ENCODE measurements at regions not wholly inside any gene's neighbourhood (a gene's known extent, or its start where the extent isn't known, plus 50 kb on each side); places are given as distances from the start of the nearest gene placed in this dataset.

- no peak for DNase-seq (ENCODE audit: low read depth in 3 of 3)
Observed at GRCh38 chr2:221334481-221335218, 237.5 kb downstream of the EPHA4 start.

DNA sequence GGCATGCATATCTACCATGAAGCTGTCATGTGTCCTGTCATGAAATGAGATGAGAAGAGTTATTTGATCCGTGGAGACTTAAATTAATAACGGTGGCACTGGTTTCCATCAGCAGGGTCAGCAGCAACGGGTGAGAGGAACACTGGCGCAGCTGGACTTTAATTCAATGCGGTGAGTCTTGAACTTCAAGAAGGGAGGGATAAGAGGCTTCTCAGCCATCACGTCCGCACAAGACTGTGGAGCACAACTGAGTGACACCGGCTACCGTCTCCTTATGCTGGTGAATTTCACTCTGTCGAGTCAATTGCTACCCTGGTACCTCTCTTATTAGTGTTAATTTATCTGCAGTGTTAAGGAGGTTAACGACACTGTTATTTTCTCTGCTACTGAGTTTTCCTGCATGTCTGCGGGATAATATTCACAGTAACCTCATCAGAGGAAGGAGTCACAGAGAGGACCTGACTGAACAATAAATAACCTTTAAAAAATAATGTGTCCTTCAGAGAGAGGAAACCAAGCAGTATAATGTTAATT lies 236.8 kb downstream of the EPHA4 start:
- no peak for DNase-seq (ENCODE audit: low read depth in 3 of 3)

DNA sequence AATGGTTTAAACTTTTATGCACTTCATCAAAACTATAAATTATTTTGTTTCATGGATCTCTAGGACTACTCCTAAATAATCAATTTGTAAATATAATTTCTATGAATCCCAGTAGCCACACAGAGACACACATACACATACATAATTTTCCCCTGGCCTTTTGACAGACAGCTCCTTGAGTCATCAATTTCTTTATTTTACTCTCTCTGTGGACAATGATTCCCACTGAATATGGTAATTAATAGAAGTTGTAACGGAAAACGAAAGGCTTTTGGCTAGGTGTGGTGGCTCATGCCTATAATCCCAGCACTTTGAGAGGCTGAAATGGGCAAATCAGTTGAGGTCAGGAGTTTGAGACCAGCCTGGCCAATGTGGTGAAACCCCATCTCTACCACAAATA lies 235.1 kb downstream of the EPHA4 start:
- no peak for DNase-seq (ENCODE audit: low read depth in 3 of 3)

DNA sequence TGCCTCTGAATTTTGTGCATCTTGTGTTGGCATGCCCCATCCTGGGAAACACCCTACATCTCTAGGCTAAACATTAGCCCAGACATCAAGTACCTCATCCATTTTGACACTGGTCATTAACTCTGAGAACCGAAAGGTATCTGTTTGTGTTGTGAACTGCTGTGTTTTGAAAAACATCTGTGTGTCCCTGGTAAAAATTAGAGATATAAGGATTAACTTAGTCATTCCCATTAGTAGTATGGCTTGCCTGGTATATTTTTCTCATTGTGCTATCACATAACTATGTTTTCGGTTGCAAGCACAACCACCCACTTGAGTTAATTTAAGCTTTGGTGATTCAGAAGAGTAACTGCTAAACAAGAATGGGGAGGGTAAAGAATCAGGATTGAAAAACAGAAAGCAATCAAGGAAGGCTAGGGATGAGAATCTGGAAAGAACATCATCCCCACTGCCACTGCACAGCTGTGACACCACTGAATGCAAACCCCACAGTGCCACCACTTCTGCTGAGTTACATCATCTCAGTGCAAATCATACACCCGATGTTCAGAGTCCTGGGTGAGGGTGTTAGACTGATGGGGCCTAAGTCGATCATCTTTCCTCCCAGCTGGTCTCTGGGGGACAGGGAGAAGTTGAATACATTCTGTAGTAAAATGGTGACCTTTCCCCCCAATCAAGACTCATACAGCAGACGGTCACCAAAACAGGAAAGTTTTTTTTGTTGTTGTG lies 234.0 kb downstream of the EPHA4 start:
- no peak for DNase-seq (ENCODE audit: low read depth in 3 of 3)

- no peak for DNase-seq (ENCODE audit: low read depth in 3 of 3)
Observed at GRCh38 chr2:221342388-221342787, 229.7 kb downstream of the EPHA4 start.

DNA sequence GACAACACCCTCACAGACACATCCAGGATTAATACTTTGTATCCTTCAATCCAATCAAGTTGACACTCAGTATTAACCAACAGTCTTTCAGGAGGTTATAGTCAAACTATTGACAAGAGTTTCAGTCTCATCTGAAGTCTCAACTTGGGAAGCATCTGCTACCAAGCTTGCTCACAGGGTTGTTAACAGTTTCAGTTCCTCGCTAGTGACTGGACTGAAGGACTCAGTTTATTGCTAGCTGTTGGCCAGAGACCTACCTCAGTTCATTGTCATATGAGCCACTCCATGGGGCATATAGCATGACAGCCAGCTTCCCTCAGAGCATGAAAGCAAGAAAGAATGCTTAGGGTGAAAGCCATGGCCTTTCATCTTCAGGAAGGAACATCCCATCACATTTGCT lies 228.6 kb downstream of the EPHA4 start:
- no peak for DNase-seq (ENCODE audit: low read depth in 3 of 3)

GRCh38 chr2:221345516-221345915 lies 226.6 kb downstream of the EPHA4 start:
- no peak for DNase-seq (ENCODE audit: low read depth in 3 of 3)

DNA sequence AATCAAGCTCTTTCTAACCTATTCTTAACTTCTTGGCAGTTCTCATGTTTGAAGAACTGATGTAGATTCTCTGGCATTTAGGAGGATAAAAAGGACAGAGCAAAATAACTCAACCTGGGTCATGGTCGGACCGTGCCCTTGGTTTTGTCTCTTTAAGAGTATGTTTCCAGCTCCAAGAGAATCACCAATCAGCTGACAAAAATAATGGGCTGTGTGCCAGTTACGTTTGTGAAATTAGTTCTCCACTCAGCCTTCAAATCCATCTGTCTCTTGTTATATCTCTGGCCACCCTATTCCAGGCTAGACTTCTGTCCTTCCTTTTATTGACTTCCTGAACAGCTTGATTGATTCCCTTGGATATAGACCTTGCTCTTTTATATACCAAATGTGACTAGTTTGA lies 225.7 kb downstream of the EPHA4 start:
- DNase-seq (ENCODE audit: low read depth in 3 of 3) = no peak

GRCh38 chr2:221347471-221347870 lies 224.6 kb downstream of the EPHA4 start:
- no peak for DNase-seq (ENCODE audit: low read depth in 3 of 3)

GRCh38 chr2:221350616-221351015 lies 221.5 kb downstream of the EPHA4 start:
- DNase-seq (ENCODE audit: low read depth in 3 of 3) = no peak

- no peak for DNase-seq (ENCODE audit: low read depth in 3 of 3)
Observed at GRCh38 chr2:221353201-221353600, 218.9 kb downstream of the EPHA4 start.

DNA sequence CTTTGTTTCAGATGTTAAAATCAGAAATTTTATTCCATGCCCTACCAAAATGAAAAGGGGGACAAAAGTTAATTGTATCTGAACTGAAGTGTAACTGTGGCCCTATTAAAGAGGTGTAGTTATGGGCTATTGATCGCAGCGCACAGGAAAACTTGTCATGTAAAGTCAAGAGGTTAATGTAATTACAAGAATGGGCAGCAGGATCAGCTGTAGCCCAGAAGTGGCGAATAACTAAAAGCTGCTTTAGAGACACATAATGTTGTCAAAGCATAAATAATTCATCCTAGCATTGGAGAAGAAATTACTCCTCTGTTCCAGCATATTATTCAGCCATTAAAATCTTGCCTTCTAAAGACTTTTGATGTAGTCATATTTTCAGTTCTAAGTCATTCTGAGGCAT lies 211.8 kb downstream of the EPHA4 start:
- DNase-seq (ENCODE audit: low read depth in 3 of 3) = no peak

- DNase-seq (ENCODE audit: low read depth in 3 of 3) = no peak
Observed at GRCh38 chr2:221360742-221361141, 211.4 kb downstream of the EPHA4 start.

GRCh38 chr2:221361633-221362032 lies 210.5 kb downstream of the EPHA4 start:
- DNase-seq (ENCODE audit: low read depth in 3 of 3) = no peak

- no peak for DNase-seq (ENCODE audit: low read depth in 3 of 3)
Observed at GRCh38 chr2:221364672-221365071, 207.4 kb downstream of the EPHA4 start.
